ENCODE measurements at regions not wholly inside any gene's neighbourhood (a gene's known extent, or its start where the extent isn't known, plus 50 kb on each side); places are given as distances from the start of the nearest gene placed in this dataset.

GRCh38 chr6:169981568-169981967, 230.1 kb downstream of the ERMARD start:
- TF ChIP-seq, protein P1, sequence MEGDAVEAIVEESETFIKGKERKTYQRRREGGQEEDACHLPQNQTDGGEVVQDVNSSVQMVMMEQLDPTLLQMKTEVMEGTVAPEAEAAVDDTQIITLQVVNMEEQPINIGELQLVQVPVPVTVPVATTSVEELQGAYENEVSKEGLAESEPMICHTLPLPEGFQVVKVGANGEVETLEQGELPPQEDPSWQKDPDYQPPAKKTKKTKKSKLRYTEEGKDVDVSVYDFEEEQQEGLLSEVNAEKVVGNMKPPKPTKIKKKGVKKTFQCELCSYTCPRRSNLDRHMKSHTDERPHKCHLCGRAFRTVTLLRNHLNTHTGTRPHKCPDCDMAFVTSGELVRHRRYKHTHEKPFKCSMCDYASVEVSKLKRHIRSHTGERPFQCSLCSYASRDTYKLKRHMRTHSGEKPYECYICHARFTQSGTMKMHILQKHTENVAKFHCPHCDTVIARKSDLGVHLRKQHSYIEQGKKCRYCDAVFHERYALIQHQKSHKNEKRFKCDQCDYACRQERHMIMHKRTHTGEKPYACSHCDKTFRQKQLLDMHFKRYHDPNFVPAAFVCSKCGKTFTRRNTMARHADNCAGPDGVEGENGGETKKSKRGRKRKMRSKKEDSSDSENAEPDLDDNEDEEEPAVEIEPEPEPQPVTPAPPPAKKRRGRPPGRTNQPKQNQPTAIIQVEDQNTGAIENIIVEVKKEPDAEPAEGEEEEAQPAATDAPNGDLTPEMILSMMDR (IDR thresholded peaks at IDR 0.05; ENCODE audit: insufficient read depth, low read length, severe bottlenecking), result no peak
- no peak for FAIRE-seq
- Histone ChIP-seq H3K27me3 (ENCODE audit: control insufficient read depth, insufficient read depth, low read length) (no peaks in the 10 kb centered on the region), H3K36me3 (ENCODE audit: control insufficient read depth, insufficient read depth, low read length) (no peaks in the 10 kb centered on the region), H3K4me3 (ENCODE audit: low read depth, low read length) (no peak overlapping the region)
- no peak for DNase-seq (ENCODE audit: low read depth)

DNA sequence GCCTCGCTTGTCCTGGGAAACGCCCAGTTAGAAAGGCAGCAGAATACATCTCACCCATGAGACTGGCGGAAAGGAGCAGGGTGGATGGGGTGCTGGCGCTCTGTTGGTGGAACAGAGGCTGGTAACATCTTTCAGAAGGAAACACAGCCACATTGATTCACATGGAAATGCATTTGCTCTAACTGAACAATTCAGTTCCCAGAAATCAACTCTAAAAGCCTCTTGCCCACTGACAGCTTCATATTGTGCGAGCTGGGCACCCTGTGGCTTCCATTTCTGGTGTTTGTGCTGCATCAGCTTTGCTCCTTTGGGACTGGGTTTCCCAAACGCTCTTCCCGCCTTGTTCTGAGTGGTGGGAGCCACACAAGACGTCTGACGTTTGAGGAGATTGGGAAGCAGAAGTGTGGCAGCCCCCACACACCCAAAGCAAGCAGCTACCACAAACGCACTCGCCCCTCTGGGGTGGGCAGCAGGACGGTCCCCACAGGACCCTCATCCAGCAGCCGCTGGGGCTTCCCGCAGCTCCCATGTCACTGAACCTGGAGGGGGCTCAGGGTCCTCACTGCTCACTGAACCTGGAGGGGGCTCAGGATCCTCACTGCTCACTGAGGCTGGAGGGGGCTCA, 229.5 kb downstream of the ERMARD start:
- no peak for DNase-seq (ENCODE audit: low read depth)
- Histone ChIP-seq H3K36me3 (ENCODE audit: control insufficient read depth, insufficient read depth, low read length) (no peaks in the 10 kb centered on the region), H3K27me3 (ENCODE audit: control insufficient read depth, insufficient read depth, low read length) (no peaks in the 10 kb centered on the region), H3K4me3 (ENCODE audit: low read depth, low read length) (no peak overlapping the region)
- no peak for FAIRE-seq
- TF ChIP-seq, protein P1 (IDR thresholded peaks at IDR 0.05; ENCODE audit: insufficient read depth, low read length, severe bottlenecking), result no peak

- no peak for DNase-seq (ENCODE audit: low read depth)
- Histone ChIP-seq H3K27me3 (ENCODE audit: control insufficient read depth, insufficient read depth, low read length) (no peaks in the 10 kb centered on the region), H3K4me3 (ENCODE audit: low read depth, low read length) (no peak overlapping the region), H3K36me3 (ENCODE audit: control insufficient read depth, insufficient read depth, low read length) (no peaks in the 10 kb centered on the region)
- TF ChIP-seq, protein P1 (IDR thresholded peaks at IDR 0.05; ENCODE audit: insufficient read depth, low read length, severe bottlenecking), result no peak
- FAIRE-seq, result no peak
These were observed 228.5 kb downstream of the ERMARD start for GRCh38 chr6:169979873-169980432.

DNA sequence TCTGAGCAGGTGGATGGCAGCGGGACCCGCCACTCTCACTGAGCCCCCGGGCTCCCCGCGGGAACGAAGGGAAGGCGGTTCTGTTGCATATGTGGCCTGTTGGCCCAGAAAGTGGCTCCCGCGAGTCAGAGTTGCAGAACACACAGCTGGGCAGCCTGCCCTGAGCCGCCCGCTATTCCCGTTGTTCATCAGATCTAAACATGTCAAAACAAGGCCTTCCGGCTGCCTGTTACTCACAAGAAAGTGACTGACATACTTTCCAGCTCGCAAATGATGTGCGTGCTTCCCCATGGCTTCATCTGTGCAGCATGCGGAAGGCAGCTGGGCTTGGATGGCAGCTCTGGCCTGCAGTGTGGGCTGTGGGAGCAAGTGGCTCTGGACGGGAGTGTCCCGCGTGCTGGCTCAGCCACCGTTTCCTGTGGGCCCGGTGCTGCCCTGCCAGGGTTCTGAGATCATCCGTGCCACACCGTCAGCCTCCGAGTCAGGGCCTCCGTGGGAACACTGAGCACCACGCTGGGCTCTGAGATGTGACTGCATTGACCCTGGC, 227.3 kb downstream of the ERMARD start:
- TF ChIP-seq, protein P1 (IDR thresholded peaks at IDR 0.05; ENCODE audit: insufficient read depth, low read length, severe bottlenecking), result peak; percentile 12
- Histone ChIP-seq H3K36me3 (ENCODE audit: control insufficient read depth, insufficient read depth, low read length) (no peaks in the 10 kb centered on the region), H3K27me3 (ENCODE audit: control insufficient read depth, insufficient read depth, low read length) (no peaks in the 10 kb centered on the region), H3K4me3 (ENCODE audit: low read depth, low read length) (no peak overlapping the region)
- FAIRE-seq, result no peak
- DNase-seq (ENCODE audit: low read depth), result peak; percentile 97

GRCh38 chr6:169977434-169978265, 226.2 kb downstream of the ERMARD start:
- FAIRE-seq (no peak), DNase-seq (ENCODE audit: low read depth) (no peak)
- H3K36me3 ChIP-seq (ENCODE audit: control insufficient read depth, insufficient read depth, low read length), result no peaks in the 10 kb centered on the region
- H3K27me3 ChIP-seq (ENCODE audit: control insufficient read depth, insufficient read depth, low read length), result no peaks in the 10 kb centered on the region
- TF ChIP-seq, protein P1 (IDR thresholded peaks at IDR 0.05; ENCODE audit: insufficient read depth, low read length, severe bottlenecking), result no peak
- H3K4me3 ChIP-seq (ENCODE audit: low read depth, low read length), result no peak overlapping the region
